A549 (cell line): ENCODE measurements at regions not wholly inside any gene's neighbourhood (a gene's known extent, or its start where the extent isn't known, plus 50 kb on each side); places are given as distances from the start of the nearest gene placed in this dataset.

Experiments used
- ATAC-seq, 2 experiments: fragments of 200-7000 bp in 1 of 2; fragments of >200 bp in 1 of 2; cut with Nextera tagmentation in 1 of 2; cut with Tn5 transposase in 1 of 2; 3 replicates each; pipeline versions ENCODE4 v1.8.0 to v1.9.1; 2018 to 2020; ENCODE audit warnings: mild to moderate bottlenecking in 1 of 2, moderate library complexity in 1 of 2
- CTCF ChIA-PET: fragments of 300-600 bp; sonication (Branson Sonifier 250); formaldehyde crosslinking; extraction: SDS; loops from one replicate; lab custom pipeline; 2021; ENCODE audit warnings: antibody characterized with exemption, inconsistent platforms; lab: Yijun Ruan, JAX
- POLR2A ChIA-PET: fragments of 350-600 bp; formaldehyde crosslinking; extraction: SDS; loops from one replicate; lab custom pipeline; 2021; ENCODE audit warnings: antibody characterized with exemption, inconsistent platforms; lab: Yijun Ruan, JAX
- DNase-seq, 2 experiments: peaks; one replicate each; pipeline versions ENCODE4 v3.0.0 to v3.0.0-alpha.2; 2011 to 2016; ENCODE audit warnings: low read depth in 1 of 2, low spot score in 1 of 2
- FAIRE-seq: peaks from 2 replicates; lab custom pipeline; 2011; peaks lifted over from hg19 to GRCh38; lab: Jason Lieb, UNC
- H3K27ac ChIP-seq, 2 experiments: fragments of >200 bp; sonication (Bioruptor Twin); formaldehyde crosslinking; 3 replicates each; pipeline ENCODE4 v1.5.1; 2016 to 2017
- H3K4me1 ChIP-seq: fragments of >200 bp; sonication (Bioruptor Twin); formaldehyde crosslinking; 3 replicates; pipeline ENCODE4 v1.6.1; 2016
- H3K4me2 ChIP-seq: fragments of >200 bp; sonication (Bioruptor Twin); formaldehyde crosslinking; 3 replicates; pipeline ENCODE4 v1.6.1; 2016
- H3K4me3 ChIP-seq: fragments of >200 bp; sonication (Bioruptor Twin); formaldehyde crosslinking; 3 replicates; pipeline ENCODE4 v1.5.1; 2016
- H3K9me3 ChIP-seq: fragments of >200 bp; sonication (Bioruptor Twin); formaldehyde crosslinking; 3 replicates; pipeline ENCODE4 v1.6.1; 2016
- ATOH8 ChIP-seq: fragments of 250-450 bp; sonication (Bioruptor Pico); IDR thresholded peaks from 2 replicates; pipeline ENCODE4 v1.5.0; 2020; ENCODE audit warnings: low read depth, mild to moderate bottlenecking, moderate library complexity
- CHD4 ChIP-seq: fragments of 200-600 bp; sonication (generic); IDR thresholded peaks from 2 replicates; pipeline ENCODE4 v1.6.1; 2016; ENCODE audit warnings: antibody characterized with exemption, mild to moderate bottlenecking, borderline replicate concordance
- EHF ChIP-seq: fragments of 250-450 bp; sonication (Bioruptor Pico); IDR thresholded peaks from 2 replicates; pipeline ENCODE4 v1.5.0; 2020; ENCODE audit warnings: mild to moderate bottlenecking
- ELK1 ChIP-seq: fragments of 150-350 bp; IDR thresholded peaks from 2 replicates; pipeline ENCODE4 v1.6.1; 2014; ENCODE audit warnings: low read depth, mild to moderate bottlenecking, low read length
- EP300 ChIP-seq, 2 experiments: fragments of >200 bp; sonication (Bioruptor Twin); formaldehyde crosslinking; IDR thresholded peaks; 2 replicates in 1 of 2; 3 replicates in 1 of 2; pipeline ENCODE4 v1.6.1; 2016 to 2017
- FOSB ChIP-seq: fragments of 250-450 bp; sonication (Bioruptor Pico); IDR thresholded peaks from 2 replicates; pipeline ENCODE4 v1.5.0; 2020; ENCODE audit warnings: mild to moderate bottlenecking, moderate library complexity
- FOXS1 ChIP-seq: fragments of 250-450 bp; sonication (Bioruptor Pico); IDR thresholded peaks from 2 replicates; pipeline ENCODE4 v1.5.0; 2020; ENCODE audit warnings: mild to moderate bottlenecking, moderate library complexity
- GATA3 ChIP-seq: IDR thresholded peaks from 2 replicates; pipeline ENCODE4 v1.6.1; 2012; ENCODE audit warnings: borderline replicate concordance
- HDAC2 ChIP-seq: fragments of 200-600 bp; sonication (generic); IDR thresholded peaks from 2 replicates; pipeline ENCODE4 v1.6.1; 2016
- HEYL ChIP-seq: fragments of 250-450 bp; sonication (Bioruptor Pico); IDR thresholded peaks from 2 replicates; pipeline ENCODE4 v1.8.0; 2021; ENCODE audit warnings: mild to moderate bottlenecking, moderate library complexity
- HOXA7 ChIP-seq: fragments of 250-450 bp; sonication (Bioruptor Pico); IDR thresholded peaks from 2 replicates; pipeline ENCODE4 v1.5.0; 2020; ENCODE audit warnings: mild to moderate bottlenecking, moderate library complexity
- HOXB5 ChIP-seq: fragments of 250-450 bp; sonication (Bioruptor Pico); IDR thresholded peaks from 2 replicates; pipeline ENCODE4 v1.5.0; 2020; ENCODE audit warnings: mild to moderate bottlenecking, moderate library complexity
- JUN ChIP-seq, 2 experiments: fragments of >200 bp; sonication (Bioruptor Twin); formaldehyde crosslinking; IDR thresholded peaks; 2 replicates in 1 of 2; 3 replicates in 1 of 2; pipeline ENCODE4 v1.6.1; 2016 to 2017
- KDM1A ChIP-seq: fragments of 200-600 bp; sonication (generic); IDR thresholded peaks from 2 replicates; pipeline ENCODE4 v1.6.1; 2016; ENCODE audit warnings: low read depth, mild to moderate bottlenecking
- MAX ChIP-seq: IDR thresholded peaks from 2 replicates; pipeline ENCODE4 v1.6.1; 2012
- PBX3 ChIP-seq: IDR thresholded peaks from 2 replicates; pipeline ENCODE4 v1.6.1; 2012
- PHF8 ChIP-seq: fragments of 200-600 bp; sonication (generic); IDR thresholded peaks from 2 replicates; pipeline ENCODE4 v1.6.1; 2016; ENCODE audit warnings: low read depth, mild to moderate bottlenecking, antibody characterized with exemption, moderate library complexity, borderline replicate concordance
- POLR2A ChIP-seq: IDR thresholded peaks from 2 replicates; pipeline ENCODE4 v1.6.1; 2012; ENCODE audit warnings: mild to moderate bottlenecking, low read length
- POLR2AphosphoS2 ChIP-seq: conservative IDR thresholded peaks from 2 replicates; pipeline ENCODE4 v1.6.1; 2012; ENCODE audit warnings: low read length, improper control_type of control experiment, inconsistent platforms
- REST ChIP-seq: fragments of 200-600 bp; sonication (generic); IDR thresholded peaks from 2 replicates; pipeline ENCODE4 v1.6.1; 2016; ENCODE audit warnings: antibody characterized with exemption, mild to moderate bottlenecking, moderate library complexity
- RFX5 ChIP-seq: fragments of 450-650 bp; IDR thresholded peaks from 2 replicates; pipeline ENCODE4 v1.7.1; 2014; ENCODE audit warnings: antibody characterized with exemption, mild to moderate bottlenecking, moderate library complexity
- RNF2 ChIP-seq: fragments of 200-600 bp; sonication (generic); IDR thresholded peaks from 2 replicates; pipeline ENCODE4 v1.6.1; 2016; ENCODE audit warnings: low read depth, mild to moderate bottlenecking, antibody characterized with exemption, moderate library complexity, borderline replicate concordance
- SMC3 ChIP-seq: fragments of >200 bp; sonication (Bioruptor Twin); formaldehyde crosslinking; IDR thresholded peaks from 3 replicates; pipeline ENCODE4 v1.6.1; 2018; ENCODE audit warnings: inconsistent platforms
- TP53 ChIP-seq: fragments of 250-450 bp; sonication (Bioruptor Pico); IDR thresholded peaks from 2 replicates; pipeline ENCODE4 v1.5.0; 2021; ENCODE audit warnings: mild to moderate bottlenecking, moderate library complexity
- ZFP36 ChIP-seq: fragments of 450-650 bp; IDR thresholded peaks from 2 replicates; pipeline ENCODE4 v1.6.1; 2014; ENCODE audit warnings: borderline replicate concordance; ENCODE audit not compliant: partially characterized antibody
- ZNF302 ChIP-seq: fragments of 250-450 bp; sonication (Bioruptor Pico); IDR thresholded peaks from 2 replicates; pipeline ENCODE4 v1.9.0; 2021; ENCODE audit warnings: inconsistent platforms, mild to moderate bottlenecking, moderate library complexity
- ZSCAN20 ChIP-seq: fragments of 250-450 bp; sonication (Bioruptor Pico); IDR thresholded peaks from 2 replicates; pipeline ENCODE4 v1.8.0; 2022; ENCODE audit warnings: mild to moderate bottlenecking, moderate library complexity
- WGBS: methylation state at CpG from one replicate; pipeline ENCODE4 v1.1.6; 2017; ENCODE audit errors: missing lambda C conversion rate; 5-methylcytosine and 5-hydroxymethylcytosine counted together

GRCh38 chr15:96521386-96521785 lies 190.9 kb downstream of the NR2F2 start:
- ChIA-PET CTCF (no interaction called here), POLR2A (no interaction called here)
- no peak overlapping the region for H3K4me3 ChIP-seq
- H3K4me1 ChIP-seq = no peaks in the 10 kb centered on the region
- FAIRE-seq = no peak
- no peak for ATAC-seq
- no peak for TF ChIP-seq SMC3
- TF ChIP-seq HOXA7 = no peak
- no peak for TF ChIP-seq RNF2
- TF ChIP-seq CHD4 = no peak
- no peak for TF ChIP-seq RFX5
- no peak for TF ChIP-seq HDAC2
- TF ChIP-seq KDM1A = no peak
- TF ChIP-seq POLR2AphosphoS2 = no peak
- no peak for TF ChIP-seq ZSCAN20
- no peak for TF ChIP-seq POLR2A
- no peak for TF ChIP-seq JUN (IDR thresholded peaks at IDR 0.05)
- TF ChIP-seq FOXS1 = no peak
- no peak for TF ChIP-seq ZFP36
- TF ChIP-seq ATOH8 = no peak
- TF ChIP-seq ZNF302 (CRISPR knock-in tag) = no peak
- TF ChIP-seq EHF (CRISPR knock-in tag) = no peak
- H3K4me2 ChIP-seq = no peak overlapping the region
- no peak for DNase-seq
- 0 out of 3 replicates have a peak, but pooled peaks cover 5% of the 10 kb centered on the region for H3K9me3 ChIP-seq
- 2% methylated on average over 1 of the region's 1 CpG for WGBS
- no peak overlapping the region for H3K27ac ChIP-seq

- 1% methylated on average over 5 of the region's 5 CpGs for WGBS
- H3K27ac ChIP-seq = no peak overlapping the region
- ChIA-PET POLR2A (no interaction called here), CTCF (no interaction called here)
- FAIRE-seq (no peak), ATAC-seq (no peak), DNase-seq (no peak)
- H3K4me2 ChIP-seq = no peak overlapping the region
- 0 out of 3 replicates have a peak, but pooled peaks cover 5% of the 10 kb centered on the region for H3K9me3 ChIP-seq
- TF ChIP-seq POLR2A (no peak), ELK1 (no peak), ZFP36 (no peak), PHF8 (no peak)
- TF ChIP-seq, all 56 proteins: peak for 0
- Histone ChIP-seq H3K4me3 (no peak overlapping the region), H3K4me1 (no peaks in the 10 kb centered on the region)
Measured at GRCh38 chr15:96524676-96525417, 194.3 kb downstream of the NR2F2 start.

GRCh38 chr15:96535148-96535547 lies 204.6 kb downstream of the NR2F2 start:
- Histone ChIP-seq H3K27ac (no peak overlapping the region), H3K9me3 (no peaks in the 10 kb centered on the region), H3K4me1 (no peaks in the 10 kb centered on the region), H3K4me3 (no peak overlapping the region), H3K4me2 (no peak overlapping the region)
- FAIRE-seq (no peak), DNase-seq (no peak), ATAC-seq (no peak)
- ChIA-PET POLR2A (no interaction called here), CTCF (no interaction called here)
- WGBS = 8% methylated on average over 4 of the region's 4 CpGs
- TF ChIP-seq REST (no peak), RNF2 (no peak), HOXB5 (CRISPR knock-in tag) (no peak), TP53 (CRISPR knock-in tag) (no peak), EP300 (IDR thresholded peaks at IDR 0.05) (no peak), HEYL (CRISPR knock-in tag) (no peak), FOSB (CRISPR knock-in tag) (no peak), GATA3 (no peak), ZFP36 (no peak), MAX (no peak), PBX3 (no peak)
